HG03097 (cell line): ENCODE measurements at regions not wholly inside any gene's neighbourhood (a gene's known extent, or its start where the extent isn't known, plus 50 kb on each side); places are given as distances from the start of the nearest gene placed in this dataset.

ENCODE experiments used
- ATAC-seq: cut with Tn5 transposase; IDR thresholded peaks from one replicate; pipeline ENCODE4 v1.9.1; 2021; ENCODE audit not compliant: unreplicated experiment, low FRiP score

- ATAC-seq = no peak
Observed at GRCh38 chr2:43171789-43172188, 54.6 kb downstream of the ZFP36L2 start.

GRCh38 chr2:43170405-43171105, 55.9 kb downstream of the ZFP36L2 start:
- no peak for ATAC-seq

- no peak for ATAC-seq
Observed at GRCh38 chr2:43169987-43170386, 56.4 kb downstream of the ZFP36L2 start.

- ATAC-seq = no peak
Observed at GRCh38 chr2:43169099-43169945, 57.1 kb downstream of the ZFP36L2 start.

- ATAC-seq = no peak
Observed at GRCh38 chr2:43168016-43168369, 58.4 kb downstream of the ZFP36L2 start.

- no peak for ATAC-seq
Observed at GRCh38 chr2:43165378-43166069, 60.9 kb downstream of the ZFP36L2 start.

- no peak for ATAC-seq
Observed at GRCh38 chr2:43164686-43165085, 61.7 kb downstream of the ZFP36L2 start.

- no peak for ATAC-seq
Observed at GRCh38 chr2:43163584-43164270, 62.7 kb downstream of the ZFP36L2 start.

- no peak for ATAC-seq
Observed at GRCh38 chr2:43162511-43162776, 64.0 kb downstream of the ZFP36L2 start.

GRCh38 chr2:43161650-43162510, 64.5 kb downstream of the ZFP36L2 start:
- no peak for ATAC-seq

- ATAC-seq = no peak
Observed at GRCh38 chr2:43160778-43161177, 65.6 kb downstream of the ZFP36L2 start.

GRCh38 chr2:43159797-43160196, 66.6 kb downstream of the ZFP36L2 start:
- ATAC-seq = no peak

- ATAC-seq = peak; percentile 7
Observed at GRCh38 chr2:43158259-43158880, 68.0 kb downstream of the ZFP36L2 start.

- ATAC-seq = no peak
Observed at GRCh38 chr2:43157506-43158246, 68.7 kb downstream of the ZFP36L2 start.

- ATAC-seq = no peak
Observed at GRCh38 chr2:43155851-43156411, 70.5 kb downstream of the ZFP36L2 start.

- ATAC-seq = no peak
Observed at GRCh38 chr2:43154685-43155084, 71.7 kb downstream of the ZFP36L2 start.

GRCh38 chr2:43152741-43153647, 73.4 kb downstream of the ZFP36L2 start:
- ATAC-seq = no peak

GRCh38 chr2:43152186-43152585, 74.2 kb downstream of the ZFP36L2 start:
- ATAC-seq = no peak
